AG04450 (cell line): ENCODE measurements at regions not wholly inside any gene's neighbourhood (a gene's known extent, or its start where the extent isn't known, plus 50 kb on each side); places are given as distances from the start of the nearest gene placed in this dataset.

Experiments
- CTCF ChIA-PET: fragments of 300-600, 350-600 bp; formaldehyde crosslinking; extraction: SDS; loops from one replicate; lab custom pipeline; 2022; ENCODE audit warnings: antibody characterized with exemption, inconsistent platforms; lab: Charles Lee
- POLR2A ChIA-PET: fragments of 350-600 bp; formaldehyde crosslinking; extraction: SDS; loops from one replicate; lab custom pipeline; 2021; ENCODE audit warnings: antibody characterized with exemption, inconsistent platforms; lab: Yijun Ruan, JAX
- DNase-seq: peaks from one replicate; pipeline ENCODE4 v3.0.0-alpha.2; 2011; ENCODE audit warnings: low read depth, low spot score
- H3K27ac ChIP-seq: one replicate; pipeline ENCODE4 v1.5.1; 2012; ENCODE audit warnings: low read depth, low read length, control low read depth
- H3K27me3 ChIP-seq: one replicate; pipeline ENCODE4 v1.6.0; 2012; ENCODE audit warnings: low read length; ENCODE audit not compliant: control insufficient read depth, insufficient read depth
- H3K4me3 ChIP-seq: 2 replicates; pipeline ENCODE4 v1.5.1; 2011; ENCODE audit warnings: mild to moderate bottlenecking, low read depth, low read length, control low read depth
- H3K9me3 ChIP-seq: 2 replicates; pipeline ENCODE4 v1.5.1; 2012; ENCODE audit warnings: low read length; ENCODE audit not compliant: control insufficient read depth, insufficient read depth
- TF ChIP-seq, protein P1 (sequence below): IDR thresholded peaks from 2 replicates; pipeline ENCODE4 v1.5.1; 2011; ENCODE audit warnings: low read depth, low read length, control low read depth, inconsistent platforms

DNA sequence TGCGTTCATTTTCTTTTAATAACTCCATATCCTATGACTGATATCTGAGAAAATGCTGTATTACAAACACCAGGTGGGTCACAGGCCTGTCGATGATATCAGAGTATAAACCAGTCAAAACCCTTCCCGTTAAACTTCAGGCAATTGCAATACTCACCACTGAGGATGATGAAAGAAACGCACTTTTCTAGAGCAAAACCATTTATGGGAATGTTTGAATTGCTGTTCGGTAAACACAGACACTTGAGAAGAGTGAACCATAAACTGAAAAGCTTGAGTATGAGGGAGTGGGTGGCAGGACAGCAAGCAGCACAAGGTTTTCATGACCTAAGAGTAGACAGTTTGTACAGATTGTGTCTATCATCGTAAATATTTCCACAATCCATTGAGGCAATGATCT is 139.8 kb upstream of the CEP126 start:
- H3K9me3 ChIP-seq, result peaks cover 7% of the 10 kb centered on the region; the same call in 1 of the 2 replicates
- CTCF ChIA-PET, result interaction anchor here (1.9 to 2.0 kb wide), 2 partner anchors 72 to 86 kb away, joined by 5 to 6 read pairs; no protein-coding TSS in a partner anchor
- POLR2A ChIA-PET, result no interaction called here

DNA sequence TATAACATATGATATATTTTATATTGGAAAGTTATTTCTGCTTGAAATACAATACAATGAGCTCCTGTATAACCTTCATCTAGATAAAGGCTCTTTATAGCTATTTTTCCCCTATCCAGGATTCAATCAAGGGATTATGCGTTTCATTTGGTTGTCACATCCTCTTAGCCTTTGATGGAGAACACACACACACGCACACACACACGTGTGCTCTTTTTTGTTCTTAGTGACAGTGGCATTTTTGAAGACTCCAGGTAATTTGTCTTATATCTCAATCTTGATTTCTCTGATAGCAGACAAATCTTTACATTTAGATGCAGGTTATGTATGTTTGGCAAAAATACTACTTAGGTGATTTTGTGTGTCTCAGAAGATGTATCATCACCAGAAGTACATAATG is 144.2 kb upstream of the CEP126 start:
- no peaks in the 10 kb centered on the region for H3K27me3 ChIP-seq
- no peak for DNase-seq
- H3K27ac ChIP-seq, result no peak overlapping the region
- ChIA-PET POLR2A (no interaction called here), CTCF (interaction anchor here (1.2 kb wide), 1 partner anchor 10 kb away, joined by 4 read pairs; no protein-coding TSS in a partner anchor)
- H3K9me3 ChIP-seq, result no peaks in the 10 kb centered on the region; the same call in 1 of the 2 replicates
- TF ChIP-seq, protein P1, sequence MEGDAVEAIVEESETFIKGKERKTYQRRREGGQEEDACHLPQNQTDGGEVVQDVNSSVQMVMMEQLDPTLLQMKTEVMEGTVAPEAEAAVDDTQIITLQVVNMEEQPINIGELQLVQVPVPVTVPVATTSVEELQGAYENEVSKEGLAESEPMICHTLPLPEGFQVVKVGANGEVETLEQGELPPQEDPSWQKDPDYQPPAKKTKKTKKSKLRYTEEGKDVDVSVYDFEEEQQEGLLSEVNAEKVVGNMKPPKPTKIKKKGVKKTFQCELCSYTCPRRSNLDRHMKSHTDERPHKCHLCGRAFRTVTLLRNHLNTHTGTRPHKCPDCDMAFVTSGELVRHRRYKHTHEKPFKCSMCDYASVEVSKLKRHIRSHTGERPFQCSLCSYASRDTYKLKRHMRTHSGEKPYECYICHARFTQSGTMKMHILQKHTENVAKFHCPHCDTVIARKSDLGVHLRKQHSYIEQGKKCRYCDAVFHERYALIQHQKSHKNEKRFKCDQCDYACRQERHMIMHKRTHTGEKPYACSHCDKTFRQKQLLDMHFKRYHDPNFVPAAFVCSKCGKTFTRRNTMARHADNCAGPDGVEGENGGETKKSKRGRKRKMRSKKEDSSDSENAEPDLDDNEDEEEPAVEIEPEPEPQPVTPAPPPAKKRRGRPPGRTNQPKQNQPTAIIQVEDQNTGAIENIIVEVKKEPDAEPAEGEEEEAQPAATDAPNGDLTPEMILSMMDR, result no peak
- H3K4me3 ChIP-seq, result no peak overlapping the region

More for the DNA sequence above, 139.8 kb upstream of the CEP126 start:
- H3K4me3 ChIP-seq, result no peak overlapping the region
- peak; percentile 87 for DNase-seq
- H3K27me3 ChIP-seq, result no peaks in the 10 kb centered on the region
- TF ChIP-seq, protein P1, result no peak
- peak overlapping the region; percentile 53 for H3K27ac ChIP-seq

DNA sequence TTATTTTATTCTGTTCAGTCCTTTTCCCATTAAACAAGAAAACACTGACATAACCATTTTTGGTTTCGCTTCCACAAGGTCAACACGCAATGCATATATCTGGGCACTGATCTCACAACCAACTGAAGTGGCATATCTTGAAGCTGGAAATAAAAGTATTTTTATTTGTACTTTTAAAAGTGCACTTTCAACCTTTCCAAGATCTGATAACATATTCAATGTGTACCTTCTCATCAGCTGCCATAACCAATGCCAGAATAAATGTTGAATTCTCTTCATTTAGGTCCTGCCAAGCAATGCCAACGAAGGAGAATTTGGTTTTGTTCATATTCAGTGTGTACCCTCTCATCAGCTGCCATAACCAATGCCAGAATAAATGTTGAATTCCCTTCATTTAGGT is 148.9 kb upstream of the CEP126 start:
- no peak for DNase-seq
- ChIA-PET CTCF (interaction anchor here (0.5 to 1.0 kb wide), 2 partner anchors 25 to 260 kb away, joined by 3 to 7 read pairs; no protein-coding TSS in a partner anchor), POLR2A (no interaction called here)
- Histone ChIP-seq H3K27ac (no peak overlapping the region), H3K4me3 (no peak overlapping the region), H3K27me3 (no peaks in the 10 kb centered on the region), H3K9me3 (no peaks in the 10 kb centered on the region; the same call in 1 of the 2 replicates)
- TF ChIP-seq, protein P1, result no peak

- Histone ChIP-seq H3K27ac (no peak overlapping the region), H3K4me3 (no peak overlapping the region), H3K27me3 (no peaks in the 10 kb centered on the region), H3K9me3 (no peaks in the 10 kb centered on the region)
- TF ChIP-seq, protein P1, result peak; percentile 46
- no peak for DNase-seq
- POLR2A ChIA-PET, result no interaction called here
- CTCF ChIA-PET, result interaction anchor here (0.8 to 2.9 kb wide), 10 partner anchors 8 to 312 kb away, joined by 3 to 24 read pairs (median 4); no protein-coding TSS in a partner anchor
Measured at GRCh38 chr11:101759771-101760450, 154.9 kb upstream of the CEP126 start.

DNA sequence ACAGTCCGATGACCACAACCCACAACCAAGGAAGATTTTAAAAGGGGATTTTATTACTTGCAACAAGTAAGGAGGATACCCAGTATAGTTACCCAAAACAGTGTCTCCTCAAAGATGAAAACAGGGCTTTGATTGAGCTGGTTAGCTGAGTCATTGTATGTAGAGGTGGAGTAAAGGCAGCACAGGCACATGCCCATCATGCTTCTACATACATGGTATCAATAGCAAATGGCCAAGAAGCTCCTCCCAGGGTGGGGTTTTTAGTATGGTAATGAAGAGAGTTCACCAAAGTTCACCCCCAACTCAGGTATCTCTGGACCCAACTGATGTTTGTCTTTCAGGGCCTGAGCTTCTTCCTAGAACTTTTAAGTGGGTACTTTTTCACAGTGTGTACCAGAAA is 157.1 kb upstream of the CEP126 start:
- DNase-seq, result no peak
- TF ChIP-seq, protein P1, result no peak
- Histone ChIP-seq H3K9me3 (no peaks in the 10 kb centered on the region), H3K4me3 (no peak overlapping the region), H3K27ac (no peak overlapping the region), H3K27me3 (no peaks in the 10 kb centered on the region)
- CTCF ChIA-PET, result no interaction called here
- POLR2A ChIA-PET, result no interaction called here
